ENCODE measurements at regions not wholly inside any gene's neighbourhood (a gene's known extent, or its start where the extent isn't known, plus 50 kb on each side); places are given as distances from the start of the nearest gene placed in this dataset.
A peak's percentile ranks its signal among the peaks of the same experiment; 100 is the strongest.

GRCh38 chr6:132927713-132928112 is 113.3 kb downstream of the RPS12 start:
- TF ChIP-seq CTCF (IDR thresholded peaks at IDR 0.05; ENCODE audit: insufficient read depth, low read depth, low read length), result no peak
- ChIA-PET CTCF (no interaction called here), POLR2A (no interaction called here)
- peaks cover 6% of the 10 kb centered on the region for H3K27me3 ChIP-seq (ENCODE audit: control insufficient read depth, insufficient read depth, low read length)
- no peak for DNase-seq (ENCODE audit: low read depth)
- no peak overlapping the region for H3K4me3 ChIP-seq (ENCODE audit: low read depth, low read length)
- H3K36me3 ChIP-seq (ENCODE audit: control insufficient read depth, insufficient read depth, low read length), result no peaks in the 10 kb centered on the region

- ChIA-PET CTCF (no interaction called here), POLR2A (no interaction called here)
- Histone ChIP-seq H3K36me3 (ENCODE audit: control insufficient read depth, insufficient read depth, low read length) (no peaks in the 10 kb centered on the region), H3K4me3 (ENCODE audit: low read depth, low read length) (no peak overlapping the region), H3K27me3 (ENCODE audit: control insufficient read depth, insufficient read depth, low read length) (peaks cover 5% of the 10 kb centered on the region; the same call in 1 of the 2 replicates)
- DNase-seq (ENCODE audit: low read depth), result no peak
- TF ChIP-seq CTCF (IDR thresholded peaks at IDR 0.05; ENCODE audit: insufficient read depth, low read depth, low read length), result no peak
Observed at GRCh38 chr6:132929141-132929540, 114.8 kb downstream of the RPS12 start.

- no peaks in the 10 kb centered on the region for H3K36me3 ChIP-seq (ENCODE audit: control insufficient read depth, insufficient read depth, low read length)
- TF ChIP-seq CTCF (IDR thresholded peaks at IDR 0.05; ENCODE audit: insufficient read depth, low read depth, low read length), result no peak
- CTCF ChIA-PET, result interaction anchor here (0.6 to 1.0 kb wide), 3 partner anchors 32 to 100 kb away, joined by 3 to 5 read pairs (median 3); no protein-coding TSS in a partner anchor
Observed at GRCh38 chr6:132931313-132931712, 116.9 kb downstream of the RPS12 start.

GRCh38 chr6:132931936-132932514 is 117.7 kb downstream of the RPS12 start:
- TF ChIP-seq CTCF (IDR thresholded peaks at IDR 0.05; ENCODE audit: insufficient read depth, low read depth, low read length), result no peak
- Histone ChIP-seq H3K4me3 (ENCODE audit: low read depth, low read length) (no peak overlapping the region), H3K27me3 (ENCODE audit: control insufficient read depth, insufficient read depth, low read length) (peaks cover 7% of the 10 kb centered on the region; the same call in 1 of the 2 replicates), H3K36me3 (ENCODE audit: control insufficient read depth, insufficient read depth, low read length) (no peaks in the 10 kb centered on the region)
- POLR2A ChIA-PET, result no interaction called here
- peak; percentile 26 for DNase-seq (ENCODE audit: low read depth)
- CTCF ChIA-PET, result interaction anchor here (1.0 kb wide), 2 partner anchors 31 to 101 kb away, joined by 3 to 5 read pairs; no protein-coding TSS in a partner anchor

More at GRCh38 chr6:132931313-132931712, 116.9 kb downstream of the RPS12 start:
- POLR2A ChIA-PET, result no interaction called here
- Histone ChIP-seq H3K27me3 (ENCODE audit: control insufficient read depth, insufficient read depth, low read length) (peaks cover 7% of the 10 kb centered on the region; the same call in 1 of the 2 replicates), H3K4me3 (ENCODE audit: low read depth, low read length) (no peak overlapping the region)
- DNase-seq (ENCODE audit: low read depth), result no peak

- CTCF ChIA-PET, result no interaction called here
Observed at GRCh38 chr6:132932588-132932987, 118.2 kb downstream of the RPS12 start.

More at GRCh38 chr6:132932588-132932987, 118.2 kb downstream of the RPS12 start:
- no peak for TF ChIP-seq CTCF (IDR thresholded peaks at IDR 0.05; ENCODE audit: insufficient read depth, low read depth, low read length)
- Histone ChIP-seq H3K36me3 (ENCODE audit: control insufficient read depth, insufficient read depth, low read length) (no peaks in the 10 kb centered on the region), H3K4me3 (ENCODE audit: low read depth, low read length) (no peak overlapping the region), H3K27me3 (ENCODE audit: control insufficient read depth, insufficient read depth, low read length) (peaks cover 7% of the 10 kb centered on the region; the same call in 1 of the 2 replicates)
- POLR2A ChIA-PET, result no interaction called here
- DNase-seq (ENCODE audit: low read depth), result no peak
